Esophagus squamous epithelium (tissue), 4 donors: ENCODE measurements at regions not wholly inside any gene's neighbourhood (a gene's known extent, or its start where the extent isn't known, plus 50 kb on each side); places are given as distances from the start of the nearest gene placed in this dataset.

ENCODE experiments used
- POLR2A ChIP-seq, 4 donors: fragments of 450-650 bp; IDR thresholded peaks; one replicate each; pipeline ENCODE4 v1.6.1; 2017; ENCODE audit warnings: antibody characterized with exemption in 4 of 4, mild to moderate bottlenecking in 4 of 4, moderate library complexity in 3 of 4
- TF ChIP-seq, protein P1 (sequence below), 6 experiments: fragments of 450-650 bp in 4 of 6; fragments of 200-600 bp in 2 of 6; sonication (generic) in 2 of 6; IDR thresholded peaks; one replicate each; pipeline ENCODE4 v1.5.1; 2016 to 2019; ENCODE audit warnings: antibody characterized with exemption in 6 of 6, mild to moderate bottlenecking in 4 of 6, moderate library complexity in 4 of 6

GRCh38 chr14:29126865-29127264, 360.3 kb downstream of the FOXG1 start:
- TF ChIP-seq, protein P1, sequence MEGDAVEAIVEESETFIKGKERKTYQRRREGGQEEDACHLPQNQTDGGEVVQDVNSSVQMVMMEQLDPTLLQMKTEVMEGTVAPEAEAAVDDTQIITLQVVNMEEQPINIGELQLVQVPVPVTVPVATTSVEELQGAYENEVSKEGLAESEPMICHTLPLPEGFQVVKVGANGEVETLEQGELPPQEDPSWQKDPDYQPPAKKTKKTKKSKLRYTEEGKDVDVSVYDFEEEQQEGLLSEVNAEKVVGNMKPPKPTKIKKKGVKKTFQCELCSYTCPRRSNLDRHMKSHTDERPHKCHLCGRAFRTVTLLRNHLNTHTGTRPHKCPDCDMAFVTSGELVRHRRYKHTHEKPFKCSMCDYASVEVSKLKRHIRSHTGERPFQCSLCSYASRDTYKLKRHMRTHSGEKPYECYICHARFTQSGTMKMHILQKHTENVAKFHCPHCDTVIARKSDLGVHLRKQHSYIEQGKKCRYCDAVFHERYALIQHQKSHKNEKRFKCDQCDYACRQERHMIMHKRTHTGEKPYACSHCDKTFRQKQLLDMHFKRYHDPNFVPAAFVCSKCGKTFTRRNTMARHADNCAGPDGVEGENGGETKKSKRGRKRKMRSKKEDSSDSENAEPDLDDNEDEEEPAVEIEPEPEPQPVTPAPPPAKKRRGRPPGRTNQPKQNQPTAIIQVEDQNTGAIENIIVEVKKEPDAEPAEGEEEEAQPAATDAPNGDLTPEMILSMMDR (IDR thresholded peaks at IDR 0.05): no peak
- TF ChIP-seq POLR2A (IDR thresholded peaks at IDR 0.05): no peak
